T-cell (primary cell): ENCODE measurements at regions not wholly inside any gene's neighbourhood (a gene's known extent, or its start where the extent isn't known, plus 50 kb on each side); places are given as distances from the start of the nearest gene placed in this dataset.

Source experiments
- ATAC-seq, 4 experiments: fragments of 200-7000 bp in 3 of 4; fragments of 150-1000 bp in 1 of 4; cut with Tn5 transposase; replicated peaks in 1 of 4; 1 replicate in 3 of 4; 2 replicates in 1 of 4; pipeline ENCODE4 v1.10.0; 2021; ENCODE audit warnings: moderate library complexity in 3 of 4, mild to moderate bottlenecking in 2 of 4, moderate number of reproducible peaks in 1 of 4
- CTCF ChIA-PET, 2 donors: fragments of 300-600 bp; sonication (Branson Sonifier 250); formaldehyde crosslinking; loops; one replicate each; lab custom pipeline; 2022; ENCODE audit warnings: antibody characterized with exemption in 2 of 2; lab: Charles Lee
- POLR2A ChIA-PET, 2 donors: fragments of 300-600 bp; sonication (Branson Sonifier 250); formaldehyde crosslinking; loops; one replicate each; lab custom pipeline; 2022; ENCODE audit warnings: antibody characterized with exemption in 2 of 2; lab: Charles Lee
- DNase-seq, 35 experiments: peaks; one replicate each; pipeline versions ENCODE4 v3.0.0 to v3.0.0-alpha.2; 2013 to 2023
- H3K27ac ChIP-seq: one replicate; pipeline ENCODE4 v1.5.1; 2013; ENCODE audit warnings: low read length
- H3K27me3 ChIP-seq, 2 experiments: replicated peaks in 1 of 2; 1 replicate in 1 of 2; 2 replicates in 1 of 2; pipeline versions ENCODE4 v1.6.1 to v1.7.0; 2013; ENCODE audit warnings: low read length in 1 of 2, mixed read lengths in 1 of 2; ENCODE audit not compliant: control insufficient read depth in 2 of 2, insufficient read depth in 2 of 2; ENCODE audit errors: extremely low read depth in 1 of 2
- H3K36me3 ChIP-seq, 2 donors: 1 replicate in 1 of 2; 2 replicates in 1 of 2; pipeline versions ENCODE4 v1.6.1 to v1.7.0; 2013; ENCODE audit warnings: low read length in 1 of 2; ENCODE audit not compliant: control insufficient read depth in 2 of 2, insufficient read depth in 1 of 2; ENCODE audit errors: extremely low read depth in 1 of 2
- H3K4me1 ChIP-seq, 2 experiments: 1 replicate in 1 of 2; 2 replicates in 1 of 2; pipeline versions ENCODE4 v1.6.1 to v1.7.0; 2013; ENCODE audit warnings: low read length in 2 of 2, mixed read lengths in 1 of 2; ENCODE audit not compliant: insufficient read depth in 2 of 2, control insufficient read depth in 1 of 2; ENCODE audit errors: extremely low read depth in 1 of 2
- H3K4me3 ChIP-seq, 2 donors: 1 replicate in 1 of 2; 2 replicates in 1 of 2; pipeline versions ENCODE4 v1.5.1 to v1.7.0; 2013; ENCODE audit warnings: mild to moderate bottlenecking in 2 of 2, low read length in 1 of 2, moderate library complexity in 1 of 2; ENCODE audit not compliant: control insufficient read depth in 1 of 2; ENCODE audit errors: extremely low read depth in 1 of 2
- H3K9me3 ChIP-seq: 2 replicates; pipeline ENCODE4 v1.7.0; 2013
- H3K27ac Mint-ChIP-seq, 2 donors: one replicate each; pipeline ENCODE4 v1.8.0; 2020 to 2021; ENCODE audit warnings: mild to moderate bottlenecking in 2 of 2, mixed read lengths in 2 of 2
- H3K27me3 Mint-ChIP-seq, 2 donors: one replicate each; pipeline ENCODE4 v1.8.0; 2021 to 2022; ENCODE audit warnings: mixed read lengths in 2 of 2
- H3K36me3 Mint-ChIP-seq: one replicate; pipeline ENCODE4 v1.8.0; 2021; ENCODE audit warnings: mixed read lengths
- H3K4me1 Mint-ChIP-seq, 3 donors: one replicate each; pipeline ENCODE4 v1.8.0; 2020 to 2022; ENCODE audit warnings: mixed read lengths in 3 of 3, mild to moderate bottlenecking in 1 of 3
- H3K4me3 Mint-ChIP-seq, 3 donors: one replicate each; pipeline ENCODE4 v1.8.0; 2020 to 2022; ENCODE audit warnings: mild to moderate bottlenecking in 3 of 3, mixed read lengths in 3 of 3, moderate library complexity in 3 of 3
- H3K9me3 Mint-ChIP-seq, 3 donors: one replicate each; pipeline ENCODE4 v1.8.0; 2020 to 2022; ENCODE audit warnings: mixed read lengths in 3 of 3
- WGBS: methylation state at CpG from one replicate; pipeline ENCODE4 v1.1.5; 2013; ENCODE audit warnings: missing lambda C conversion rate; ENCODE audit not compliant: insufficient coverage; 5-methylcytosine and 5-hydroxymethylcytosine counted together

- peaks cover 0 to 2% of the 10 kb centered on the region in 2 donors for H3K27me3 Mint-ChIP-seq
- Histone ChIP-seq H3K36me3 (no peaks in the 10 kb centered on the region), H3K4me1 (no peaks in the 10 kb centered on the region), H3K27ac (no peak overlapping the region), H3K4me3 (no peak overlapping the region), H3K9me3 (no peaks in the 10 kb centered on the region), H3K27me3 (no peaks in the 10 kb centered on the region)
- H3K4me3 Mint-ChIP-seq = no peak overlapping the region
- CTCF ChIA-PET = no interaction called here
- POLR2A ChIA-PET = no interaction called here
- H3K9me3 Mint-ChIP-seq = no peaks in the 10 kb centered on the region
- H3K27ac Mint-ChIP-seq = no peak overlapping the region
- no peaks in the 10 kb centered on the region for H3K36me3 Mint-ChIP-seq
- WGBS = no CpG with 5 or more reads among the region's 1 CpG
- no peak for ATAC-seq
- no peaks in the 10 kb centered on the region for H3K4me1 Mint-ChIP-seq
- DNase-seq = no peak
Measured at GRCh38 chr4:173880897-173881296, 350.9 kb upstream of the HAND2 start.

DNA sequence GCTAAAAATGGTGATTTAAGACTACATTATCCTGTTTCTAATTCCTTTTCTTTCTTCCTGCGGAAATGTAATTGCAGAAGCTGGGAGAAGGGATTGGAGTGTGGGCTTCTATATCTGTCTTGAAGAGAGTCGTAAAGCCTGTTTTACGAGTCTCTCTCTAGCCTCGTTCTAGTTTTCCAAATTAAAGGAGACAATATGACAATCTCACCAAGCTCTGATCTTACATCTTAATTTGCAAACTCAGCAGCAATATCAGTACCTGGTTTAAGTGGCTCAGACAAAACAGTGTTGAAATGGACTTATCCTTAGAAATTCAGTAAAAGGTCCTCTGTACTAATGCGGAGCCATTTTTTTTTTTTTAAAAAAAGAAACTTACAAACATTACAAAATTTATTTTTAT is 349.5 kb upstream of the HAND2 start:
- Histone ChIP-seq H3K9me3 (no peaks in the 10 kb centered on the region), H3K36me3 (no peaks in the 10 kb centered on the region), H3K27ac (no peak overlapping the region), H3K4me1 (no peaks in the 10 kb centered on the region), H3K27me3 (no peaks in the 10 kb centered on the region), H3K4me3 (no peak overlapping the region)
- DNase-seq (no peak), ATAC-seq (no peak)
- Mint-ChIP-seq H3K27ac (no peak overlapping the region), H3K27me3 (peaks cover 0 to 2% of the 10 kb centered on the region in 2 donors), H3K4me1 (no peaks in the 10 kb centered on the region), H3K9me3 (no peaks in the 10 kb centered on the region), H3K4me3 (no peak overlapping the region), H3K36me3 (no peaks in the 10 kb centered on the region)
- POLR2A ChIA-PET = no interaction called here
- CTCF ChIA-PET = no interaction called here
- 40% methylated on average over 1 of the region's 5 CpGs for whole genome bisulfite sequencing

GRCh38 chr4:173878701-173879100 is 348.7 kb upstream of the HAND2 start:
- ChIA-PET CTCF (no interaction called here), POLR2A (no interaction called here)
- H3K9me3 Mint-ChIP-seq = no peaks in the 10 kb centered on the region
- DNase-seq (no peak), ATAC-seq (no peak)
- Histone ChIP-seq H3K27me3 (no peaks in the 10 kb centered on the region), H3K4me1 (no peaks in the 10 kb centered on the region), H3K9me3 (no peaks in the 10 kb centered on the region), H3K36me3 (no peaks in the 10 kb centered on the region), H3K4me3 (no peak overlapping the region), H3K27ac (no peak overlapping the region)
- H3K36me3 Mint-ChIP-seq = no peaks in the 10 kb centered on the region
- H3K4me1 Mint-ChIP-seq = no peaks in the 10 kb centered on the region
- no CpG with 5 or more reads among the region's 5 CpGs for WGBS
- H3K4me3 Mint-ChIP-seq = no peak overlapping the region
- H3K27me3 Mint-ChIP-seq = peaks cover 0 to 2% of the 10 kb centered on the region in 2 donors
- H3K27ac Mint-ChIP-seq = no peak overlapping the region

DNA sequence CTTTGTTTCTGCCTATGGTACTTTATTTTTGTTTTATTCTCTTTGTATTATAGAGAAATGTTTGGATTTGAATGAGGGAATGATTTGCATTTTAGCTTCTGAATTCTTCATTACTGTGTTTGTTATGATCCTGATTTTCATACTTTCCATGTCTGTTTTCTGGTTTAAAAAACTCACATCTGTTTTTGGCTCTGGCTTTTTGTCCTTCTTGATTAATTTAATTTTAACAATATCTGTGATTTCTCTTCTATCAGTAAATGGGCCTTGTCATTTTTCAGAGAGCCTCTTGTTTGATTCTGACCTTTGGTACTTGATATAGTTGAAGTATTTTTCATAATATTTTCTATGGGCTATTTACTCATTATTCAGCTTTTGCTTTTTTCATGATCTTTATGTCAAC is 341.6 kb upstream of the HAND2 start:
- H3K27ac Mint-ChIP-seq = no peak overlapping the region
- no peak for ATAC-seq
- POLR2A ChIA-PET = no interaction called here
- Histone ChIP-seq H3K36me3 (no peaks in the 10 kb centered on the region), H3K27me3 (no peaks in the 10 kb centered on the region), H3K9me3 (no peaks in the 10 kb centered on the region), H3K4me3 (no peak overlapping the region), H3K27ac (no peak overlapping the region), H3K4me1 (no peaks in the 10 kb centered on the region)
- no peaks in the 10 kb centered on the region for H3K27me3 Mint-ChIP-seq
- DNase-seq = no peak
- no peaks in the 10 kb centered on the region for H3K36me3 Mint-ChIP-seq
- H3K4me1 Mint-ChIP-seq = no peaks in the 10 kb centered on the region
- CTCF ChIA-PET = no interaction called here
- H3K4me3 Mint-ChIP-seq = no peak overlapping the region
- no peaks in the 10 kb centered on the region for H3K9me3 Mint-ChIP-seq

GRCh38 chr4:173866322-173867026 is 336.4 kb upstream of the HAND2 start:
- Mint-ChIP-seq H3K27me3 (no peaks in the 10 kb centered on the region), H3K27ac (no peak overlapping the region), H3K4me1 (no peaks in the 10 kb centered on the region), H3K36me3 (no peaks in the 10 kb centered on the region), H3K4me3 (no peak overlapping the region), H3K9me3 (peaks cover 4 to 19% (median 4%) of the 10 kb centered on the region in 3 donors)
- H3K36me3 ChIP-seq = no peaks in the 10 kb centered on the region
- H3K9me3 ChIP-seq = no peaks in the 10 kb centered on the region
- no peaks in the 10 kb centered on the region for H3K27me3 ChIP-seq
- ATAC-seq (no peak), DNase-seq (no peak)
- ChIA-PET POLR2A (no interaction called here), CTCF (no interaction called here)
- H3K4me3 ChIP-seq = no peak overlapping the region
- H3K4me1 ChIP-seq = no peaks in the 10 kb centered on the region
- H3K27ac ChIP-seq = no peak overlapping the region
- no CpG with 5 or more reads among the region's 3 CpGs for WGBS

- H3K36me3 Mint-ChIP-seq = no peaks in the 10 kb centered on the region
- CTCF ChIA-PET = no interaction called here
- no peaks in the 10 kb centered on the region for H3K4me1 Mint-ChIP-seq
- Histone ChIP-seq H3K4me1 (no peaks in the 10 kb centered on the region), H3K36me3 (no peaks in the 10 kb centered on the region), H3K27me3 (no peaks in the 10 kb centered on the region), H3K27ac (no peak overlapping the region), H3K9me3 (no peaks in the 10 kb centered on the region), H3K4me3 (no peak overlapping the region)
- H3K27me3 Mint-ChIP-seq = peaks cover 2 to 4% of the 10 kb centered on the region in 2 donors
- WGBS = 60% methylated on average over 1 of the region's 3 CpGs
- no peak overlapping the region for H3K27ac Mint-ChIP-seq
- ATAC-seq = no peak
- no peak overlapping the region for H3K4me3 Mint-ChIP-seq
- H3K9me3 Mint-ChIP-seq = peaks cover 4 to 19% (median 13%) of the 10 kb centered on the region in 3 donors
- POLR2A ChIA-PET = no interaction called here
- no peak for DNase-seq
Measured at GRCh38 chr4:173862754-173863153, 332.7 kb upstream of the HAND2 start.

GRCh38 chr4:173860094-173860493 is 330.1 kb upstream of the HAND2 start:
- Histone ChIP-seq H3K27ac (no peak overlapping the region), H3K36me3 (no peaks in the 10 kb centered on the region), H3K4me3 (no peak overlapping the region), H3K9me3 (no peaks in the 10 kb centered on the region), H3K27me3 (no peaks in the 10 kb centered on the region), H3K4me1 (no peaks in the 10 kb centered on the region)
- Mint-ChIP-seq H3K27me3 (peaks cover 2 to 6% of the 10 kb centered on the region in 2 donors), H3K27ac (no peak overlapping the region), H3K4me1 (no peaks in the 10 kb centered on the region), H3K4me3 (no peak overlapping the region), H3K36me3 (no peaks in the 10 kb centered on the region), H3K9me3 (peaks cover 4 to 21% (median 19%) of the 10 kb centered on the region in 3 donors)
- ChIA-PET POLR2A (no interaction called here), CTCF (no interaction called here)
- DNase-seq (no peak), ATAC-seq (no peak)
- 63% methylated on average over 1 of the region's 2 CpGs for WGBS
